Small intestine (tissue), 7 donors: ENCODE measurements at regions not wholly inside any gene's neighbourhood (a gene's known extent, or its start where the extent isn't known, plus 50 kb on each side); places are given as distances from the start of the nearest gene placed in this dataset.
"Not testable (repeated sequence)": the region's sequence is repeated elsewhere in the genome, so short reads cannot be mapped to it uniquely, and the experiment has no call there.

Experiments
- DNase-seq, 2 donors: peaks; one replicate each; pipeline versions ENCODE4 v3.0.0 to v3.0.0-alpha.2; 2013
- FAIRE-seq: peaks from 2 replicates; lab custom pipeline; 2012; peaks lifted over from hg19 to GRCh38; lab: Jason Lieb, UNC
- H3K27ac ChIP-seq, 3 donors: one replicate each; pipeline ENCODE4 v1.5.1; 2013; ENCODE audit warnings: low read length in 2 of 3, mild to moderate bottlenecking in 2 of 3, control low read depth in 1 of 3, inconsistent platforms in 1 of 3, low read depth in 1 of 3, moderate library complexity in 1 of 3
- H3K27me3 ChIP-seq, 3 donors: one replicate each; pipeline ENCODE4 v1.6.1; 2013; ENCODE audit warnings: low read length in 3 of 3, inconsistent platforms in 1 of 3; ENCODE audit not compliant: control insufficient read depth in 3 of 3, insufficient read depth in 3 of 3
- H3K36me3 ChIP-seq, 3 donors: one replicate each; pipeline ENCODE4 v1.6.1; 2013; ENCODE audit warnings: low read length in 3 of 3, inconsistent platforms in 1 of 3, low read depth in 1 of 3, mild to moderate bottlenecking in 1 of 3, moderate library complexity in 1 of 3; ENCODE audit not compliant: control insufficient read depth in 3 of 3, insufficient read depth in 2 of 3
- H3K4me1 ChIP-seq, 3 donors: one replicate each; pipeline ENCODE4 v1.6.1; 2013; ENCODE audit warnings: low read length in 2 of 3, inconsistent platforms in 1 of 3, low read depth in 1 of 3, mild to moderate bottlenecking in 1 of 3, moderate library complexity in 1 of 3; ENCODE audit not compliant: control insufficient read depth in 3 of 3, insufficient read depth in 2 of 3
- H3K4me3 ChIP-seq, 3 donors: one replicate each; pipeline ENCODE4 v1.5.1; 2013; ENCODE audit warnings: low read length in 3 of 3, control low read depth in 1 of 3, inconsistent platforms in 1 of 3, low read depth in 1 of 3, mild to moderate bottlenecking in 1 of 3, moderate library complexity in 1 of 3
- H3K9me3 ChIP-seq, 2 donors: one replicate each; pipeline ENCODE4 v1.6.1; 2013; ENCODE audit warnings: low read depth in 1 of 2, low read length in 1 of 2; ENCODE audit not compliant: control insufficient read depth in 2 of 2, insufficient read depth in 1 of 2
- WGBS, 3 donors: extraction: QIAGEN DNeasy Blood & Tissue Kit; methylation state at CpG; one replicate each; pipeline ENCODE4 v1.1.7; 2013; 5-methylcytosine and 5-hydroxymethylcytosine counted together
- donor health status: healthy with polysubstance abuse.
- donor health status: control.
- donor health status: control.
- donor health status: Bipolar disorder and iron deficiency.
- donor health status: healthy.

GRCh38 chr21:9812507-9812906 lies 708.9 kb upstream of the TPTE start:
- not testable (repeated sequence) for FAIRE-seq, H3K27me3 ChIP-seq, H3K4me3 ChIP-seq, H3K36me3 ChIP-seq, H3K9me3 ChIP-seq, H3K4me1 ChIP-seq, DNase-seq, H3K27ac ChIP-seq
- 89 to 91% (median 91%) methylated on average over 17 to 34 of the region's 35 CpGs for WGBS, 3 donors

DNA sequence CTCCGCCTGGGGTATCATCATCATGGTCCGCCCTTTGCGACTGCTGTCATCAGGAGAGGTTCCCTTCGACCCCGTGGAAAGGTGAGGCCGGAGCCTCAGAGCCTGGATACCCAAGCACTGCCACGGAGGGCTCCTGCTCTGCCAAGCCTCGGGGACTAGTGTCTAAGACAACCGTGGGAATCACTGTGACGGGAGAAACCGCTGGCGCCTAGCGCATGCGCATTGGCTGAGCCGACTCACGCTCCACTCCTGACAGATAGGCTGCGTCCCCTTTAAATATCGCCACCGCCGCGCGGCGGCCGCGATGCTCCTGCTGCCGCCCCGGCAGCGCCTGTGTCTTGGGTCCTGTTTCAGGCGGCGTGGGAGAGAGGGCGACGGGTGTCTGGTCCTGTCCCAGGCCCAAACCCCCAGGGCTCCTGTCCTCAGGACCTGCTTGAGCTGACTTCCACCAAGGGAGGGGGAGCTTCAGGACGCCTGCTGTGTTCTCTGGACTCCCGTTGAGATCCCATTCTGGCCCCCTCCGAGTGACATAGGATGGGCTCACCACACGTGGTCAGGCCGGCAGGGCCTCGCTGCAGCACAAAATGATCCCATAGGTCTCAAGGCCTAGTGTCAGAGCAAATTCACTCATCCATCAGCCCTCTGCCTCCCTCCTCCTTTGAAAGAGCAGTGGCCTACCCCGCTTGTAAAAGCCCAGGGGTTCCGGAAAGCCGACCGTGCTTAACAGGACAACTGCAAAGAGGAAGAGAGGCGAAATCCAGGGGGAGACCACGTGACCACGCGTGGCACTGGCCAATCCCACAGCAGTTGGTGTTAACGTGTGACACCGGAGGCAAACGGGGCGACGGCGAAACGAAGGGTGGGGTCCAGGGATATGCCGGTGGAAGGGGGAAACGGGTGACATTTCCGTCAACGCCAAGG lies 707.2 kb upstream of the TPTE start:
- H3K9me3 ChIP-seq, H3K36me3 ChIP-seq, H3K4me1 ChIP-seq, FAIRE-seq, H3K4me3 ChIP-seq, DNase-seq, H3K27ac ChIP-seq, H3K27me3 ChIP-seq: not testable (repeated sequence)
- 92 to 94% (median 94%) methylated on average over 18 to 46 of the region's 57 CpGs for WGBS, 3 donors

GRCh38 chr21:9815181-9815789 lies 706.1 kb upstream of the TPTE start:
- H3K27ac ChIP-seq, DNase-seq, H3K9me3 ChIP-seq, FAIRE-seq, H3K4me1 ChIP-seq, H3K4me3 ChIP-seq, H3K36me3 ChIP-seq, H3K27me3 ChIP-seq: not testable (repeated sequence)
- 91 to 93% (median 93%) methylated on average over 7 to 41 of the region's 43 CpGs for WGBS, 3 donors

DNA sequence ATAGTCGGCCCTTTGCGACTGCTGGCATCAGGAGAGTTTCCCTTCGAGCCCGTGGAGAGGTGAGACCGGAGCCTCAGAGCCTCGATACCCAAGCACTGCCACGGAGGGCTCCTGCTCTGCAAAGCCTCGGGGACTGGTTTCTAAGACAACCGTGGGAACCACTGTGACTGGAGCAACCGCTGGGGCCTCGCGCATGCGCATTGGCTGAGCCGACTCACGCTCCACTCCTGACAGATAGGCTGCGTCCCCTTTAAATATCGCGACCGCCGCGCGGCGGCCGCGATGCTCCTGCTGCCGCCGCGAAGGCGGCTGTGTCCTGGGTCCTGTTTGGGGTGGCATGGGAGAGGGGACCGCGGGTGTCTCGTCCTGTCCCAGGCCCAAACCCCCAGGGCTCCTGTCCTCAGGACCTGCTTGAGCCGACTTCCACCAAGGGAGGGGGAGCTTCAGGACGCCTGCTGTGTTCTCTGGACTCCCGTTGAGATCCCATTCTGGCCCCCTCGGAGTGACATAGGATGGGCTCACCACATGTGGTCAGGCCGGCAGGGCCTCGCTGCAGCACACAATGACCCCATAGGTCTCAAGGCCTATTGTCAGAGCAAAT lies 704.5 kb upstream of the TPTE start:
- not testable (repeated sequence) for H3K27ac ChIP-seq, H3K36me3 ChIP-seq, H3K9me3 ChIP-seq, H3K4me1 ChIP-seq, H3K4me3 ChIP-seq, FAIRE-seq, H3K27me3 ChIP-seq, DNase-seq
- WGBS, 3 donors, result 74 to 91% (median 90%) methylated on average over 3 to 26 of the region's 38 CpGs

GRCh38 chr21:9817841-9818441 lies 703.4 kb upstream of the TPTE start:
- 89 to 90% methylated on average over 18 to 26 of the region's 43 CpGs; no CpG with 5 or more reads in 1 of the 3 donors for WGBS, 3 donors
- not testable (repeated sequence) for H3K4me3 ChIP-seq, H3K9me3 ChIP-seq, FAIRE-seq, H3K36me3 ChIP-seq, H3K27me3 ChIP-seq, H3K27ac ChIP-seq, H3K4me1 ChIP-seq, DNase-seq

DNA sequence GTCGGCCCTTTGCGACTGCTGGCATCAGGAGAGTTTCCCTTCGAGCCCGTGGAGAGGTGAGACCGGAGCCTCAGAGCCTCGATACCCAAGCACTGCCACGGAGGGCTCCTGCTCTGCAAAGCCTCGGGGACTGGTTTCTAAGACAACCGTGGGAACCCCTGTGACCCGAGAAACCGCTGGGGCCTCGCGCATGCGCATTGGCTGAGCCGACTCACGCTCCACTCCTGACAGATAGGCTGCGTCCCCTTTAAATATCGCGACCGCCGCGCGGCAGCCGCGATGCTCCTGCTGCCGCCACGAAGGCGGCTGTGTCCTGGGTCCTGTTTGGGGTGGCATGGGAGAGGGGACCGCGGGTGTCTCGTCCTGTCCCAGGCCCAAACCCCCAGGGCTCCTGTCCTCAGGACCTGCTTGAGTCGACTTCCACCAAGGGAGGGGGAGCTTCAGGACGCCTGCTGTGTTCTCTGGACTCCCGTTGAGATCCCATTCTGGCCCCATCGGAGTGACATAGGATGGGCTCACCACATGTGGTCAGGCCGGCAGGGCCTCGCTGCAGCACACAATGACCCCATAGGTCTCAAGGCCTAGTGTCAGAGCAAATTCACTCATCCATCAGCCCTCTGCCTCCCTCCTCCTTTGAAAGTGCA lies 701.7 kb upstream of the TPTE start:
- not testable (repeated sequence) for H3K4me1 ChIP-seq, DNase-seq, H3K4me3 ChIP-seq, H3K27me3 ChIP-seq, H3K36me3 ChIP-seq, H3K9me3 ChIP-seq, H3K27ac ChIP-seq, FAIRE-seq
- 82 to 91% (median 88%) methylated on average over 6 to 32 of the region's 37 CpGs for WGBS, 3 donors

DNA sequence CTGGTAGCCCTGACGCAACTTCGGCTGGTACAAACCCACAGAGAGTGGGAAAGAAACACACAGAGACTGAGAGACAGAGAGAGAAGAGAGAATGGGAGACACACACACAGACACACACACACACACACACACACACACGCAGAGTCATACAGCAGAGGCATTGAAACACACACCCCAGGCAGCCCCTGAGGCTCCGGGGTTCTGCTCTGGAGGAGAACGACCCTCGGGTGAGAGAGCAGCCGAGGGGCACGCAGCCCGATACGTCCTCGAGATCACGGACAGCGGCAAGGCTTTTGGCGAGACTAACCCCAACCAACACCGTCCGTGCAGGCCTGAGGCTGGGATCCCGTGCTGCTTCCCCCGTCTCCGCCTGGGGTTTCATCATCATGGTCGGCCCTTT lies 700.8 kb upstream of the TPTE start:
- not testable (repeated sequence) for H3K4me1 ChIP-seq, H3K27me3 ChIP-seq, DNase-seq, H3K27ac ChIP-seq, H3K4me3 ChIP-seq, FAIRE-seq, H3K36me3 ChIP-seq, H3K9me3 ChIP-seq
- WGBS, 3 donors, result 90 to 95% (median 91%) methylated on average over 8 to 20 of the region's 20 CpGs

DNA sequence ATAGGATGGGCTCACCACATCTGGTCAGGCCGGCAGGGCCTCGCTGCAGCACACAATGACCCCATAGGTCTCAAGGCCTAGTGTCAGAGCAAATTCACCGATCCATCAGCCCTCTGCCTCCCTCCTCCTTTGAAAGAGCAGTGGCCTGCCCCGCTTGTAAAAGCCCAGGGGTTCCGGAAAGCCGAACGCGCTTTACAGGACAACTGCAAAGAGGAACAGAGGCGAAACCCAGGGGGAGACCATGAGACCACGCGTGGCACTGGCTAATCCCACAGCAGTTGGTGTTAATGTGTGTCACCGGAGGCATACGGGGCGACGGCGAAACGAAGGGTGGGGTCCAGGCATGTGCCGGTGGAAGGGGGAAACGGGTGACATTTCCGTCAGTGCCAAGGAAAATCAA lies 699.9 kb upstream of the TPTE start:
- not testable (repeated sequence) for H3K36me3 ChIP-seq, H3K4me3 ChIP-seq, H3K9me3 ChIP-seq, H3K27me3 ChIP-seq, H3K27ac ChIP-seq, FAIRE-seq, DNase-seq, H3K4me1 ChIP-seq
- WGBS, 3 donors, result 84 to 86% (median 84%) methylated on average over 17 of the region's 20 CpGs
